GM19240 (cell line): ENCODE measurements at regions not wholly inside any gene's neighbourhood (a gene's known extent, or its start where the extent isn't known, plus 50 kb on each side); places are given as distances from the start of the nearest gene placed in this dataset.

Experiments used
- DNase-seq: peaks from one replicate; pipeline ENCODE4 v3.0.0; 2011; ENCODE audit warnings: low spot score; ENCODE audit not compliant: insufficient read length

GRCh38 chr2:126825316-126825715 is 73.4 kb upstream of the TEX51 start:
- no peak for DNase-seq

GRCh38 chr2:126826491-126826890 is 72.2 kb upstream of the TEX51 start:
- no peak for DNase-seq

GRCh38 chr2:126827371-126827770 is 71.3 kb upstream of the TEX51 start:
- DNase-seq: no peak

GRCh38 chr2:126828051-126828450 is 70.6 kb upstream of the TEX51 start:
- no peak for DNase-seq

GRCh38 chr2:126828491-126828890 is 70.2 kb upstream of the TEX51 start:
- DNase-seq: no peak

DNA sequence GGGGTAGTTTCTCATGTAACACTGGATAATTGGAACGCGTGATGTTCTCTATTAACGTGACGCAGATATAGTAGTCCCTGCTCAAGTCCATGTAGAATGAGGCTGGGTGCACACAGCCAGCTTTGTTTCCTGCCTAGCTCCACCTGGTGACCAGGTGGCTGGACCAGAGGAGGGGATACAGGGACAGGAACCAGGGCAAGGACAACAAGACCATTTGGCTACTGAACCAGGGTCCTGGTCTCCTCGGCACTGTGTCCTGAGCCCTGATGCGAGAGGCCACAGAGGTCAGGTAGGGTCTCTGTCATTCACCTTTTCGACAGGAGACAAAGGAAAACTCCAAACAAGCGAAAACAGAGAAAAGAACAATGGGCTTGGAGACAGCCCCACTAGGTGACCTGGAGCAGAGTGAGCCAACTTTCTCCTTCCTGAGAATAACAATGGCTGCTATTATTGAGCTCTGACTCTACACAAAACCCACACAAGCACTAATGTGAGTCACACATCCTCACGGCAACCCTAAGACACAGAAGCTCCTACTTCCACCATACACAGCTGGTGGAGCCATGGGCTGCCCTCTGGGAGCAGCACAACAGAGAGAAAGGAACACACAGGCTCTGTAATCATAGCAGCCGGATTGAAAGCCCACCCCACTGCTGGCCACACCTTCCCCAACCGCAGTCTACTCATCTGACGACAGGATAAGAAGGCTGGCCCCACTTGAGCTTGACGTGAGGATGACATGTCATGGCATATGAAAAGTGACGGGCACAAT is 67.3 kb upstream of the TEX51 start:
- no peak for DNase-seq

- DNase-seq: no peak
These were observed 66.7 kb upstream of the TEX51 start for GRCh38 chr2:126832014-126832413.

GRCh38 chr2:126832757-126833156 is 65.9 kb upstream of the TEX51 start:
- no peak for DNase-seq

DNA sequence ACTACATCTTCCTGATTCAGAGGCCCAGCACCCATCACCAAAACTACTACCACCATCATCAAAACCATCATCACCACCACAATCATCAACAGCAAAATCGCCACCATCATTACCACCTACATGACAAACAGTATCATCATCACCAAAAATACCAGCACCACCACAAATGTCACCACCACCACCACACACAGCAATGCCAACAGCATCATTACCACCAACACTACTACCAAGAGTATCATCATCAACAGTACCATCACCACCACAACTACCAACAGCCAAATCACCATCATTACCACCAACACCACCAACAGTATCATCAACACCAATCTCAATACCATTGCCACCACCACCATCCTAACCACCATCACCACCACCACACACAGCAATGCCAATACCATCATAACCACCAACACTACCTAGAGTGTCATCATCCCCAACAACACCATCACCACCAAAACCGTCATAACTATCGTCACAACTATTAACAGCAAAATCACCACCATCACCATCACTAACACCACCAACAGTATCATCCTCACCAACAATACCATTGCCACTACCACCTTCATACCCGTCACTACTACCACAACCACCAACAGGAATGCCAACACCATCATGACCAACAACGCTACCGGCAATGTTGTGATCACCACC is 64.6 kb upstream of the TEX51 start:
- no peak for DNase-seq

DNA sequence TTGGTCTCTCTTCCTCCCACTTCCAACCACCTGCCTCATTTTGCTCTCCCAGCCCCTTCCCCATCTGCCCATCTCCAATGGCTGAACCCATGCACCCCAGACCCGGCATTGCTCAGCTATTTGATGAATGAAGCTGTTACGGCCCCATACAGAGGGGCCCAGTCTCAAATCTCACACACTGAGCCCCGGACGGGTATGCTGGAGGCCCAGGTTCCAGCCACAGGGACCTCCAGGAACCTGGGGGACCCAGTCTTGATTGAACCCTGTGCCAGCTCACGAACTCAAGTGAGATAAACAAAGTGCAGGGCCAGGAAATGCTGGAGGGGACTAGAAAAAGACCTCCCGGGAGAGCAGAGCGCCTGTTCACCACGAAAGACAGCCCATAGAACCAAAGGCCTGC is 63.4 kb upstream of the TEX51 start:
- no peak for DNase-seq

- DNase-seq: no peak
These were observed 62.9 kb upstream of the TEX51 start for GRCh38 chr2:126835831-126836230.

DNA sequence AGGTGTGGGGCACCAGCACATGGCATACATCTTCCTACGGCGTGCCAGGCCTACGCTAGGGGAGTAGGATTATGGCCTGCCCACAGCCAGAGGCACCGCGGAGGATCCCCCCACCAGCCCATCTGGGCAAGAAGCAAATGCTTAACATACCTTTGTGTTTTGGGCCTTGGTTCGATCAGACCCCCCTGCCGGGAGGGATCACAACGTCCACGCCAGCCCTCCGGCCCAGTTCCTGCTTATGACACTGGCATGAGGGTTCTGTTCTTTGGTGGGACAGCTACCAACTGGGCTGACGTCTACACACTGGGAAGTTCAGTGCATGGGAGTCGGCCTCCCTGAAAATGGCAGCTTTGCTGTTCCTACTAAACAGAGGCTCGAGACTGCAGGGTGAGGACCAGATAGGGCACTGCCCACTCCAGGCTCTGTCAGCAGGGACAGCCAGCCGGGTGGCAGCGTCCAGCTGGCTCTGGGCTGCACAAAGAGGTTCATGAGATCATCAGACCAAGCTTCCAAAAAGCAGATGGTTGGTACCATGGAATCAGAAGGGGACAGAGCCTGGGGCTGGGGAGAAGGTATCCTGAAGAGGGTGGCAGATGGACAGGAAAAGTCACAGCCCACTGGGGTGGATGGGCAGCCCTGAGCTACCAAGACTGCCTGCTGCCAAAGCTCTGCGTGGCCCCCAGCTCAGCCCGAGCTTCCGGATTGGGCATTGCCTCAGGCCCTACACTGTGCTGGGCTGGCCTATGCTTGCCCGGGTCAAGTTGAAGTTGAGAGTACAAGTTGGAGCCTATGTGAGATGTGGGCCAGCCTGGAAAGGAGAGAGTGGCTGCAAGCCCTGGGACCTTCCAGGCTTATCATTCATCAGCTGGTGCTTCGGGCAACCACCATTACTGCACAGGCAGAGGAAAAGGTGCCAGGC is 61.7 kb upstream of the TEX51 start:
- DNase-seq: no peak

DNA sequence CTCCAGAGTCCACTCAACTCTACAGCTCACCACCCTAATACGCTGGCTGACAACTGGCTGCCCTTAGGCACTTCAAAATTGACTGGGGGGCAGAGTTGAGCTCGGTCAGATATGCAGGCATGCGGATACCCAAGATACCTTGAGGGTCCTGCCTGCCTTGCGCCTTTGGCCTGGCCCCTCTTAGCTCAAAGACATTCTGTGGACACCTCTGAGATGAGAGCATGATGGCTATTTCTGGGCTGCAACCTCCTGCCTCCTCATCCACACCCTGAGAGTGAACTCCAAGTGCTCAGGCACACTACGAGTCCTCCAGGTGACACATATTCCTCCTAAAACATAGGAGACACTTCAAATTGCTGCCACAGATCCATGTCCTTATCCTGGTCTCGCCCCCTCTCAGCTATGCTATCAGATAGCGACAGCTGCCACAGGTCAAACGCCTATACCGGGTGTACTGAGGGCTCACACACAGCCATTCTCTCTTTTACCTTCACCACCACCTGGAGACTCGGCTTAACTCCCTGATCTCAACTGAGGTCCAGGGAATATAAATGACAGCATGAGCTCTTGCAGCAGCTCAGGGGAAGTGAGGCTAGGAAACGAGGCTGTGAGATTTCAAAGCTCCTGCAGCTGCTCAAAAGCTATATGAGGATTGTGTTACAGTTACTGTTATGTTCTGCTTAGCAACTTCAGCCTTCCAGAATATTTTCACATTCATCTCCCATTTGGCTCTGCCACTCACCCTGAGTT is 60.5 kb upstream of the TEX51 start:
- DNase-seq: no peak

DNA sequence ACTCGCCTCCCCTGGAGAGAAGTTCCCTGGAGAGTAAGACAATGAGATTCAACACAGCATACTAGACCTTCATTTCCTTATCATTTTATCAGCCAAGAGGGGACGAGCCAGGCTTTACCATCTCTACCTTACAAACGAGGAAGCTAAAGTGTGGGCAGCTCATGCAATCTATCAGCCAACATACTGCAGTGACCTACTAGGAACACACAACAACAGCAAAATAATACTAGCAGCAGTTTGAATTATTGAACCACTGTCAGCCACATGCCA is 60.0 kb upstream of the TEX51 start:
- no peak for DNase-seq

- DNase-seq: no peak
These were observed 58.9 kb upstream of the TEX51 start for GRCh38 chr2:126839796-126840195.

DNA sequence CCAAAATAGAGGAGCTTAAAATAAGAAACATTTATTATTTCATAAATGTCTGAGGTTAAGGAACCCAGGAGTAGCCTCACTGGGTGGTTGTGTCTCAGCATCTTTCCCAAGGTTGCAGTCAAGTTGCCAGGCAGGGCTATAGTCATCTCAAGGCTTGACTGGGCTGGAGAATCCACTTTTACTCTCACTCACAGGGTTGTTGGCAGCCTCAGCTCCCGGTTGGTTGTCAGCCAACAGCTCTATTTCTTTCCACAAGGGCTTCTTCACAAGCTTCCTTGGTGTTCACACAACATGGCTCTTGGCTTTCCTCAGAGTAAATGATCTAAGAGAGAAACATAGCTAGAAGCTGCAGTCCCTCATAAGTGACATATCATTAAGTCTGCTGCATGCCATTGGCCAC is 55.6 kb upstream of the TEX51 start:
- no peak for DNase-seq

DNA sequence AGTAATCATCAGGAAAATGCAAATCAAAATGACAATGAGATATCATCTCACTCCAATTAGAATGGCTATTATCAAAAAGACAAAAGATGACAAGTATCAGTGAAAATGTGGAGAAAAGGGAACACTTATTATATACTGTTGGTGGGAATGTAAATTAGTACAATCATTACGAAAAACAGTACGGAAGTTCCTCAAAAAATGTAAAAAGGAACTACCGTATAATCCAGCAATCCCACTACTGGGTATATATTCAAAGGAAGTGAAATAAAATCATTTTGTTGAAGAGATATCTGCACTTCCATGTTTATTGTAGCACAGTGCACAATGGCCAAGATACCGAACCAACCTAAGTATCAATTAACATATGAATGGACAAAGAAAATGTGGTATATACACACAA is 52.4 kb upstream of the TEX51 start:
- DNase-seq: no peak
